H1 (cell line): ENCODE measurements at regions not wholly inside any gene's neighbourhood (a gene's known extent, or its start where the extent isn't known, plus 50 kb on each side); places are given as distances from the start of the nearest gene placed in this dataset.

ENCODE experiments used
- CTCF ChIA-PET: fragments of 300-600 bp; sonication (Branson Sonifier 250); formaldehyde crosslinking; loops from one replicate; lab custom pipeline; 2021; ENCODE audit not compliant: partially characterized antibody; lab: Charles Lee
- POLR2A ChIA-PET: fragments of 300-600 bp; sonication (Branson Sonifier 250); formaldehyde crosslinking; loops from one replicate; lab custom pipeline; 2021; ENCODE audit warnings: inconsistent platforms; ENCODE audit not compliant: partially characterized antibody; lab: Charles Lee
- DNase-seq, 2 experiments: peaks; one replicate each; pipeline versions ENCODE4 v3.0.0 to v3.0.0-alpha.2; 2010 to 2022; ENCODE audit warnings: low spot score in 2 of 2, low read depth in 1 of 2, mixed read lengths in 1 of 2
- FAIRE-seq: peaks from 2 replicates; lab custom pipeline; 2011; peaks lifted over from hg19 to GRCh38; lab: Jason Lieb, UNC
- H2AFZ ChIP-seq: 2 replicates; pipeline ENCODE4 v1.8.1; 2012; ENCODE audit warnings: low read length, inconsistent platforms
- H2AK5ac ChIP-seq: 2 replicates; pipeline ENCODE4 v1.6.1; 2013; ENCODE audit warnings: low read depth, low read length
- H2BK120ac ChIP-seq: replicated peaks from 2 replicates; pipeline ENCODE3; 2013; ENCODE audit warnings: low read depth, low read length, inconsistent platforms
- H2BK12ac ChIP-seq: 2 replicates; pipeline ENCODE4 v1.6.1; 2013; ENCODE audit warnings: low read depth, low read length
- H2BK15ac ChIP-seq: 2 replicates; pipeline ENCODE4 v1.6.1; 2013; ENCODE audit warnings: low read length
- H2BK20ac ChIP-seq: 2 replicates; pipeline ENCODE4 v1.6.1; 2013; ENCODE audit warnings: low read length
- H2BK5ac ChIP-seq: 2 replicates; pipeline ENCODE4 v1.6.1; 2013; ENCODE audit warnings: low read depth, low read length
- H3K14ac ChIP-seq: 2 replicates; pipeline ENCODE4 v1.6.1; 2013; ENCODE audit warnings: inconsistent platforms; ENCODE audit not compliant: insufficient read length
- H3K18ac ChIP-seq: 2 replicates; pipeline ENCODE4 v1.6.1; 2013; ENCODE audit warnings: low read length; ENCODE audit errors: extremely low read depth
- H3K23ac ChIP-seq: 2 replicates; pipeline ENCODE4 v1.6.1; 2013; ENCODE audit warnings: inconsistent platforms; ENCODE audit not compliant: insufficient read length
- H3K23me2 ChIP-seq: 2 replicates; pipeline ENCODE4 v1.6.1; 2013; ENCODE audit warnings: low read depth, low read length
- H3K27ac ChIP-seq: 2 replicates; pipeline ENCODE4 v1.6.1; 2011; ENCODE audit warnings: low read depth, low read length, inconsistent platforms
- H3K27me3 ChIP-seq, 4 experiments: replicated peaks in 1 of 4; 1 replicate in 1 of 4; 2 replicates in 3 of 4; pipeline versions ENCODE4 v1.6.1 to v1.8.1; 2011 to 2013; ENCODE audit warnings: low read length in 3 of 4, mild to moderate bottlenecking in 3 of 4, inconsistent platforms in 2 of 4, mixed read lengths in 2 of 4, moderate library complexity in 1 of 4; ENCODE audit not compliant: control insufficient read depth in 3 of 4, insufficient read depth in 3 of 4; ENCODE audit errors: extremely low read depth in 1 of 4
- H3K36me3 ChIP-seq, 4 experiments: 2 replicates each; pipeline versions ENCODE4 v1.6.1 to v1.8.1; 2011 to 2013; ENCODE audit warnings: mild to moderate bottlenecking in 4 of 4, low read length in 3 of 4, moderate library complexity in 2 of 4, control low read depth in 1 of 4, inconsistent platforms in 1 of 4; ENCODE audit not compliant: insufficient read depth in 4 of 4, control insufficient read depth in 2 of 4
- H3K4ac ChIP-seq: replicated peaks from 2 replicates; pipeline ENCODE3; 2013; ENCODE audit warnings: low read length, low read depth, mixed read lengths, inconsistent platforms; ENCODE audit not compliant: insufficient read length
- H3K4me1 ChIP-seq, 4 experiments: replicated peaks in 1 of 4; 1 replicate in 1 of 4; 2 replicates in 3 of 4; pipeline versions ENCODE4 v1.6.1 to v1.8.1; 2011 to 2013; ENCODE audit warnings: low read length in 3 of 4, inconsistent platforms in 2 of 4, mixed read lengths in 1 of 4; ENCODE audit not compliant: insufficient read depth in 4 of 4, control insufficient read depth in 3 of 4
- H3K4me2 ChIP-seq, 2 experiments: 2 replicates each; pipeline versions ENCODE4 v1.6.1 to v1.8.1; 2011 to 2013; ENCODE audit warnings: low read depth in 2 of 2, low read length in 2 of 2, control low read depth in 1 of 2, inconsistent platforms in 1 of 2, mild to moderate bottlenecking in 1 of 2; ENCODE audit not compliant: insufficient read depth in 1 of 2
- H3K4me3 ChIP-seq, 4 experiments: fragments of 200-600, 300-600 bp in 1 of 4; sonication (generic), shearing (Covaris generic), sonication (Bioruptor Twin) in 1 of 4; 2 replicates each; pipeline versions ENCODE4 v1.5.1 to v1.8.1; 2011 to 2016; ENCODE audit warnings: low read length in 4 of 4, low read depth in 3 of 4, control low read depth in 2 of 4, inconsistent platforms in 2 of 4, mild to moderate bottlenecking in 2 of 4, mixed read lengths in 1 of 4, moderate library complexity in 1 of 4; ENCODE audit not compliant: insufficient read depth in 2 of 4; ENCODE audit errors: extremely low read depth in 1 of 4
- H3K56ac ChIP-seq: replicated peaks from 2 replicates; pipeline ENCODE3; 2013; ENCODE audit warnings: low read depth, mild to moderate bottlenecking, mixed read lengths, low read length, inconsistent platforms; ENCODE audit not compliant: insufficient read length
- H3K79me1 ChIP-seq: 2 replicates; pipeline ENCODE4 v1.6.1; 2013; ENCODE audit warnings: low read depth, low read length, control low read depth
- H3K79me2 ChIP-seq, 2 experiments: 2 replicates each; pipeline versions ENCODE4 v1.6.1 to v1.8.1; 2012 to 2013; ENCODE audit warnings: low read length in 2 of 2, mild to moderate bottlenecking in 2 of 2, inconsistent platforms in 1 of 2; ENCODE audit not compliant: insufficient read depth in 2 of 2, control insufficient read depth in 1 of 2
- H3K9ac ChIP-seq, 4 experiments: replicated peaks in 1 of 4; 1 replicate in 1 of 4; 2 replicates in 3 of 4; pipeline versions ENCODE4 v1.6.1 to v1.8.1; 2011 to 2013; ENCODE audit warnings: low read depth in 3 of 4, low read length in 3 of 4, control low read depth in 2 of 4, mild to moderate bottlenecking in 2 of 4, moderate library complexity in 2 of 4, inconsistent platforms in 1 of 4; ENCODE audit errors: extremely low read depth in 1 of 4
- H3K9me3 ChIP-seq, 2 experiments: 2 replicates each; pipeline versions ENCODE4 v1.6.1 to v1.8.1; 2012 to 2013; ENCODE audit warnings: mild to moderate bottlenecking in 2 of 2, moderate library complexity in 2 of 2, control low read depth in 1 of 2, inconsistent platforms in 1 of 2, low read depth in 1 of 2, low read length in 1 of 2, mixed read lengths in 1 of 2; ENCODE audit not compliant: insufficient read depth in 2 of 2
- H4K20me1 ChIP-seq, 2 experiments: replicated peaks in 1 of 2; 2 replicates each; pipeline versions ENCODE3 to v1.8.1; 2011 to 2013; ENCODE audit warnings: inconsistent platforms in 2 of 2, low read length in 2 of 2, mild to moderate bottlenecking in 1 of 2; ENCODE audit not compliant: insufficient read depth in 2 of 2, control insufficient read depth in 1 of 2
- H4K5ac ChIP-seq: 2 replicates; pipeline ENCODE4 v1.6.1; 2013; ENCODE audit warnings: low read length, low read depth, mixed read lengths, inconsistent platforms; ENCODE audit not compliant: insufficient read length
- H4K8ac ChIP-seq: 2 replicates; pipeline ENCODE4 v1.8.0; 2013; ENCODE audit warnings: mild to moderate bottlenecking, moderate library complexity, low read length, inconsistent platforms; ENCODE audit not compliant: insufficient read depth; ENCODE audit errors: extremely low read depth
- H4K91ac ChIP-seq: replicated peaks from 2 replicates; pipeline ENCODE3; 2013; ENCODE audit warnings: low read length, mixed read lengths, inconsistent platforms; ENCODE audit not compliant: insufficient read length
- CHD2 ChIP-seq: IDR thresholded peaks from 2 replicates; pipeline ENCODE4 v1.6.1; 2012; ENCODE audit warnings: low read length, improper control_type of control experiment
- EGR1 ChIP-seq: IDR thresholded peaks from 2 replicates; pipeline ENCODE4 v1.6.1; 2011; ENCODE audit warnings: low read depth, low read length, borderline replicate concordance
- KDM1A ChIP-seq: fragments of 200-600, 300-600 bp; sonication (generic); IDR thresholded peaks from 2 replicates; pipeline ENCODE4 v1.7.1; 2016; ENCODE audit warnings: mild to moderate bottlenecking, low read length, borderline replicate concordance
- TF ChIP-seq, protein P1 (sequence below), 3 experiments: IDR thresholded peaks; 1 replicate in 2 of 3; 2 replicates in 1 of 3; pipeline versions ENCODE4 v1.5.1 to v1.6.1; 2011; ENCODE audit warnings: low read length in 3 of 3, mild to moderate bottlenecking in 3 of 3, inconsistent platforms in 2 of 3, low read depth in 1 of 3, moderate library complexity in 1 of 3; ENCODE audit not compliant: insufficient read depth in 1 of 3; ENCODE audit errors: control extremely low read depth in 1 of 3

DNA sequence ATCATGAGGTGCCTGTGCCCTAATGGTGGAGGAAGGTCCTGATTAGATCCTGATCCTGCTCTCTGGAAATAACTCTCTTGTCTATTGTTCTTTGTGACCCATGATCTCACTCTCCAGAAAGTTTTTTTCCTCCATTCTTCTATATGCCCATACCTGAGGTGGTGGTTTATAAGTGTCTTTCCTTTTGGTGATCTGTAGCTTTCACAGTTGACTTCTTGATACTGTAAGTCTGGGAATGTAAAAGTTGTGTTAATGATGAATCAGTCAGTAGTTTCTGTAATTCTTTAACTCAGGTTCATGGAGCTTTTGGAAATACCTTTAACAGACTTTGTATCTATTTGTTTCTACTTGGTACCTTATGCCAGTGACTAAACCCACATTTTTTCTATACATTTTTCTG lies 444.0 kb upstream of the FLRT2 start:
- no peak overlapping the region for H4K8ac ChIP-seq
- no peak overlapping the region for H3K4me3 ChIP-seq
- no peak overlapping the region for H3K4ac ChIP-seq
- no peak overlapping the region for H2BK20ac ChIP-seq
- H3K27me3 ChIP-seq = no peaks in the 10 kb centered on the region
- no peak overlapping the region for H2AK5ac ChIP-seq
- no peak overlapping the region for H3K23ac ChIP-seq
- H4K20me1 ChIP-seq = no peaks in the 10 kb centered on the region
- no peaks in the 10 kb centered on the region for H3K23me2 ChIP-seq
- no peak for DNase-seq
- H3K4me2 ChIP-seq = no peak overlapping the region
- H4K91ac ChIP-seq = no peak overlapping the region
- H3K9me3 ChIP-seq = no peaks in the 10 kb centered on the region
- no peak overlapping the region for H3K27ac ChIP-seq
- no peak overlapping the region for H2BK12ac ChIP-seq
- H2BK5ac ChIP-seq = no peak overlapping the region
- CTCF ChIA-PET = no interaction called here
- TF ChIP-seq KDM1A (no peak), CHD2 (no peak), EGR1 (no peak)
- TF ChIP-seq, protein P1, sequence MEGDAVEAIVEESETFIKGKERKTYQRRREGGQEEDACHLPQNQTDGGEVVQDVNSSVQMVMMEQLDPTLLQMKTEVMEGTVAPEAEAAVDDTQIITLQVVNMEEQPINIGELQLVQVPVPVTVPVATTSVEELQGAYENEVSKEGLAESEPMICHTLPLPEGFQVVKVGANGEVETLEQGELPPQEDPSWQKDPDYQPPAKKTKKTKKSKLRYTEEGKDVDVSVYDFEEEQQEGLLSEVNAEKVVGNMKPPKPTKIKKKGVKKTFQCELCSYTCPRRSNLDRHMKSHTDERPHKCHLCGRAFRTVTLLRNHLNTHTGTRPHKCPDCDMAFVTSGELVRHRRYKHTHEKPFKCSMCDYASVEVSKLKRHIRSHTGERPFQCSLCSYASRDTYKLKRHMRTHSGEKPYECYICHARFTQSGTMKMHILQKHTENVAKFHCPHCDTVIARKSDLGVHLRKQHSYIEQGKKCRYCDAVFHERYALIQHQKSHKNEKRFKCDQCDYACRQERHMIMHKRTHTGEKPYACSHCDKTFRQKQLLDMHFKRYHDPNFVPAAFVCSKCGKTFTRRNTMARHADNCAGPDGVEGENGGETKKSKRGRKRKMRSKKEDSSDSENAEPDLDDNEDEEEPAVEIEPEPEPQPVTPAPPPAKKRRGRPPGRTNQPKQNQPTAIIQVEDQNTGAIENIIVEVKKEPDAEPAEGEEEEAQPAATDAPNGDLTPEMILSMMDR (IDR thresholded peaks at IDR 0.05; ENCODE audit: control extremely low read depth in 1 of 3, insufficient read depth in 1 of 3, low read depth in 1 of 3, low read length in 3 of 3) = no peak
- TF ChIP-seq, all 59 proteins: peak for 0
- no peak overlapping the region for H4K5ac ChIP-seq
- no peak overlapping the region for H3K9ac ChIP-seq
- no peak overlapping the region for H2BK120ac ChIP-seq
- no peaks in the 10 kb centered on the region for H3K79me1 ChIP-seq
- no peak for FAIRE-seq
- H3K79me2 ChIP-seq = no peaks in the 10 kb centered on the region
- POLR2A ChIA-PET = no interaction called here
- no peak overlapping the region for H2BK15ac ChIP-seq
- no peaks in the 10 kb centered on the region for H3K4me1 ChIP-seq
- no peak overlapping the region for H3K18ac ChIP-seq
- H3K14ac ChIP-seq = no peak overlapping the region
- H2AFZ ChIP-seq = no peak overlapping the region
- no peak overlapping the region for H3K56ac ChIP-seq
- H3K36me3 ChIP-seq = no peaks in the 10 kb centered on the region
